Gastrocnemius medialis (tissue), 4 donors: ENCODE measurements at regions not wholly inside any gene's neighbourhood (a gene's known extent, or its start where the extent isn't known, plus 50 kb on each side); places are given as distances from the start of the nearest gene placed in this dataset.

ENCODE experiments used
- ATAC-seq, 2 donors: fragments of 150-250 bp; one replicate each; pipeline ENCODE4 v1.9.1; 2016
- DNase-seq, 2 donors: peaks; one replicate each; pipeline ENCODE4 v3.0.0-alpha.2; 2019
- H3K27ac ChIP-seq, 4 donors: fragments of 200-600 bp; sonication (generic); 1 replicate in 1 of 4; 2 replicates in 3 of 4; pipeline ENCODE4 v1.5.1; 2016 to 2018; ENCODE audit warnings: mild to moderate bottlenecking in 2 of 4, moderate library complexity in 1 of 4
- H3K27me3 ChIP-seq, 3 donors: fragments of 200-600 bp; sonication (generic) in 2 of 3; 1 replicate in 1 of 3; 2 replicates in 2 of 3; pipeline versions ENCODE4 v1.5.1 to v1.6.0; 2016 to 2019; ENCODE audit warnings: mild to moderate bottlenecking in 1 of 3, moderate library complexity in 1 of 3
- H3K36me3 ChIP-seq, 2 donors: fragments of 200-600 bp; sonication (generic) in 1 of 2; one replicate each; pipeline ENCODE4 v1.5.1; 2017 to 2018
- H3K4me1 ChIP-seq, 2 donors: fragments of 200-600 bp; sonication (generic) in 1 of 2; one replicate each; pipeline ENCODE4 v1.5.1; 2016 to 2017; ENCODE audit warnings: mild to moderate bottlenecking in 2 of 2
- H3K4me3 ChIP-seq, 4 donors: fragments of 200-600 bp; sonication (generic) in 3 of 4; 1 replicate in 1 of 4; 2 replicates in 3 of 4; pipeline ENCODE4 v1.5.1; 2016 to 2019; ENCODE audit warnings: mild to moderate bottlenecking in 2 of 4
- H3K9me3 ChIP-seq, 3 donors: fragments of 200-600 bp; sonication (generic) in 2 of 3; 1 replicate in 1 of 3; 2 replicates in 2 of 3; pipeline ENCODE4 v1.5.1; 2016 to 2019
- CTCF ChIP-seq, 5 experiments: fragments of 450-650 bp in 3 of 5; fragments of 200-600 bp in 2 of 5; sonication (generic) in 2 of 5; IDR thresholded peaks in 4 of 5; conservative IDR thresholded peaks in 1 of 5; 1 replicate in 4 of 5; 2 replicates in 1 of 5; pipeline ENCODE4 v1.5.1; 2016 to 2019; ENCODE audit warnings: antibody characterized with exemption in 5 of 5, mild to moderate bottlenecking in 3 of 5, moderate library complexity in 3 of 5
- POLR2A ChIP-seq, 2 donors: fragments of 450-650 bp; IDR thresholded peaks; one replicate each; pipeline ENCODE4 v1.6.1; 2017; ENCODE audit warnings: antibody characterized with exemption in 2 of 2, mild to moderate bottlenecking in 2 of 2, moderate library complexity in 2 of 2
- in situ Hi-C, 4 donors: fragments of 200-750 bp; cut with MboI; loops; one replicate each; pipeline versions ENCODE4 v1.15.0 to v1.8.0; 2017; ENCODE audit warnings: low sequenced_read_pairs in 4 of 4
- intact Hi-C: fragments of 100-400 bp; cut with DNase I; formaldehyde crosslinking; loops from one replicate; pipeline ENCODE4 v1.15.1; 2023; ENCODE audit warnings: low total_unique reads

- TF ChIP-seq CTCF (IDR thresholded peaks at IDR 0.05 in 4 of 5, conservative IDR thresholded peaks at IDR 0.05 in 1 of 5) (no peak), POLR2A (IDR thresholded peaks at IDR 0.05) (no peak)
- DNase-seq, result peak; percentile 63 to 68
- peaks cover 19 to 25% of the 10 kb centered on the region in 2 donors for H3K4me1 ChIP-seq
- in situ Hi-C loops, result loop anchor here in 1 of 4 donors (10.0 kb wide), 1 partner anchor 204 kb away; no protein-coding TSS in a partner anchor
- intact Hi-C loops, result loop anchor here (1.0 to 2.0 kb wide), 2 partner anchors 18 to 215 kb away; partner anchors contain the start of gene TFB1M
- no peaks in the 10 kb centered on the region for H3K27me3 ChIP-seq
- ATAC-seq, result peak; percentile 96 to 97
- H3K9me3 ChIP-seq, result no peaks in the 10 kb centered on the region
- H3K27ac ChIP-seq, result peak overlapping the region; percentile 70 to 89 (median 81)
- no peak overlapping the region for H3K4me3 ChIP-seq
- H3K36me3 ChIP-seq, result no peaks in the 10 kb centered on the region
Observed at GRCh38 chr6:155528982-155529453, 73.4 kb upstream of the NOX3 start.

GRCh38 chr6:155528335-155528734 is 72.7 kb upstream of the NOX3 start:
- Histone ChIP-seq H3K4me1 (peaks cover 19 to 25% of the 10 kb centered on the region in 2 donors), H3K27ac (peak overlapping the region; percentile 70 to 89 (median 81)), H3K36me3 (no peaks in the 10 kb centered on the region), H3K9me3 (no peaks in the 10 kb centered on the region), H3K27me3 (no peaks in the 10 kb centered on the region), H3K4me3 (no peak overlapping the region)
- ATAC-seq (no peak), DNase-seq (no peak)
- intact Hi-C loops (loop anchor here (2.0 kb wide), 1 partner anchor 18 kb away; no protein-coding TSS in a partner anchor), in situ Hi-C loops (loop anchor here in 1 of 4 donors (10.0 kb wide), 1 partner anchor 204 kb away; no protein-coding TSS in a partner anchor)
- TF ChIP-seq CTCF (IDR thresholded peaks at IDR 0.05 in 4 of 5, conservative IDR thresholded peaks at IDR 0.05 in 1 of 5) (no peak), POLR2A (IDR thresholded peaks at IDR 0.05) (no peak)

- Histone ChIP-seq H3K27ac (peak overlapping the region in 2 of 4 donors; percentile 75 to 87), H3K27me3 (no peaks in the 10 kb centered on the region), H3K4me3 (no peak overlapping the region), H3K9me3 (no peaks in the 10 kb centered on the region), H3K36me3 (no peaks in the 10 kb centered on the region), H3K4me1 (peaks cover 19 to 25% of the 10 kb centered on the region in 2 donors)
- TF ChIP-seq POLR2A (IDR thresholded peaks at IDR 0.05), result no peak
- ATAC-seq, result no peak
- intact Hi-C loops, result no loop called here
- in situ Hi-C loops, result loop anchor here in 1 of 4 donors (10.0 kb wide), 1 partner anchor 203 kb away; no protein-coding TSS in a partner anchor
- DNase-seq, result no peak
Observed at GRCh38 chr6:155527443-155527842, 71.8 kb upstream of the NOX3 start.

GRCh38 chr6:155523821-155524651 is 68.4 kb upstream of the NOX3 start:
- intact Hi-C loops, result no loop called here
- in situ Hi-C loops, result loop anchor here in 1 of 4 donors (10.0 kb wide), 1 partner anchor 199 kb away; no protein-coding TSS in a partner anchor

More at GRCh38 chr6:155523821-155524651, 68.4 kb upstream of the NOX3 start:
- H3K36me3 ChIP-seq, result no peaks in the 10 kb centered on the region
- no peak overlapping the region for H3K4me3 ChIP-seq
- no peak for TF ChIP-seq CTCF (IDR thresholded peaks at IDR 0.05 in 4 of 5, conservative IDR thresholded peaks at IDR 0.05 in 1 of 5)
- no peak for TF ChIP-seq POLR2A (IDR thresholded peaks at IDR 0.05)
- ATAC-seq (no peak), DNase-seq (no peak)
- H3K4me1 ChIP-seq, result peaks cover 11 to 13% of the 10 kb centered on the region in 2 donors
- no peaks in the 10 kb centered on the region for H3K9me3 ChIP-seq
- H3K27me3 ChIP-seq, result no peaks in the 10 kb centered on the region
- H3K27ac ChIP-seq, result no peak overlapping the region
